DMS79 (cell line): ENCODE measurements at regions not wholly inside any gene's neighbourhood (a gene's known extent, or its start where the extent isn't known, plus 50 kb on each side); places are given as distances from the start of the nearest gene placed in this dataset.
A peak's percentile ranks its signal among the peaks of the same experiment; 100 is the strongest.
"Not testable (repeated sequence)": the region's sequence is repeated elsewhere in the genome, so short reads cannot be mapped to it uniquely, and the experiment has no call there.

ENCODE experiments used
- DNase-seq: peaks from one replicate; lab custom pipeline; 2025; lab: John Stamatoyannopoulos, UW

GRCh38 chr7:94174956-94175355, 170.8 kb upstream of the BET1 start:
- no peak for DNase-seq

GRCh38 chr7:94176694-94177200, 172.6 kb upstream of the BET1 start:
- no peak for DNase-seq

GRCh38 chr7:94177441-94177840, 173.3 kb upstream of the BET1 start:
- DNase-seq = no peak

GRCh38 chr7:94178230-94178629, 174.1 kb upstream of the BET1 start:
- no peak for DNase-seq

GRCh38 chr7:94179466-94179865, 175.3 kb upstream of the BET1 start:
- DNase-seq = no peak

- no peak for DNase-seq
Measured at GRCh38 chr7:94182066-94182465, 177.9 kb upstream of the BET1 start.

- DNase-seq = no peak
Measured at GRCh38 chr7:94182721-94183120, 178.6 kb upstream of the BET1 start.

- no peak for DNase-seq
Measured at GRCh38 chr7:94183289-94183749, 179.2 kb upstream of the BET1 start.

- DNase-seq = no peak
Measured at GRCh38 chr7:94183891-94184290, 179.7 kb upstream of the BET1 start.

GRCh38 chr7:94188350-94188749, 184.2 kb upstream of the BET1 start:
- DNase-seq = no peak

GRCh38 chr7:94190599-94191061, 186.5 kb upstream of the BET1 start:
- peak; percentile 3 for DNase-seq

GRCh38 chr7:94194426-94194825, 190.3 kb upstream of the BET1 start:
- not testable (repeated sequence) for DNase-seq

GRCh38 chr7:94195201-94195600, 191.0 kb upstream of the BET1 start:
- no peak for DNase-seq

- no peak for DNase-seq
Measured at GRCh38 chr7:94195813-94196212, 191.7 kb upstream of the BET1 start.

- no peak for DNase-seq
Measured at GRCh38 chr7:94205529-94205928, 189.2 kb upstream of the COL1A2 start.

GRCh38 chr7:94206295-94206694, 188.4 kb upstream of the COL1A2 start:
- DNase-seq = no peak

- no peak for DNase-seq
Measured at GRCh38 chr7:94212160-94212559, 182.5 kb upstream of the COL1A2 start.

GRCh38 chr7:94216944-94217461, 177.7 kb upstream of the COL1A2 start:
- no peak for DNase-seq

- DNase-seq = no peak
Measured at GRCh38 chr7:94217766-94218165, 176.9 kb upstream of the COL1A2 start.

GRCh38 chr7:94222516-94222915, 172.2 kb upstream of the COL1A2 start:
- no peak for DNase-seq

GRCh38 chr7:94223375-94224084, 171.2 kb upstream of the COL1A2 start:
- no peak for DNase-seq

- no peak for DNase-seq
Measured at GRCh38 chr7:94228223-94228622, 166.5 kb upstream of the COL1A2 start.

GRCh38 chr7:94228678-94229077, 166.0 kb upstream of the COL1A2 start:
- DNase-seq = no peak

GRCh38 chr7:94231305-94231704, 163.4 kb upstream of the COL1A2 start:
- DNase-seq = no peak
